A673 (cell line): ENCODE measurements at regions not wholly inside any gene's neighbourhood (a gene's known extent, or its start where the extent isn't known, plus 50 kb on each side); places are given as distances from the start of the nearest gene placed in this dataset.
A peak's percentile ranks its signal among the peaks of the same experiment; 100 is the strongest.

Experiments
- BruUV-seq: library from RNA; stranded (reverse); fragments of 400-500 nt; replicated peaks from 2 replicates; lab custom pipeline; 2021; lab: Mats Ljungman, UMichigan
- CTCF ChIA-PET: fragments of 300-600 bp; sonication (Branson Sonifier 250); formaldehyde crosslinking; loops from one replicate; lab custom pipeline; 2022; ENCODE audit warnings: antibody characterized with exemption; lab: Charles Lee
- POLR2A ChIA-PET: fragments of 300-600 bp; sonication (Branson Sonifier 250); formaldehyde crosslinking; loops from one replicate; lab custom pipeline; 2022; ENCODE audit warnings: antibody characterized with exemption; ENCODE audit not compliant: low non-redundant PET; lab: Charles Lee
- DNase-seq: peaks from one replicate; pipeline ENCODE4 v3.0.0-alpha.2; 2015; ENCODE audit warnings: low spot score
- H3K27ac ChIP-seq: fragments of 200-600 bp; sonication (generic); 2 replicates; pipeline ENCODE4 v1.5.1; 2016; ENCODE audit warnings: mixed run types, low read depth, mild to moderate bottlenecking, mixed read lengths, antibody characterized with exemption, low read length; ENCODE audit not compliant: poor library complexity, severe bottlenecking
- H3K27me3 ChIP-seq: fragments of 200-600 bp; sonication (generic); replicated peaks from 2 replicates; pipeline ENCODE4 v1.6.1; 2017; ENCODE audit warnings: mixed run types, low read depth, mild to moderate bottlenecking, mixed read lengths, antibody characterized with exemption, low read length; ENCODE audit not compliant: insufficient read depth, poor library complexity
- H3K36me3 ChIP-seq: fragments of 200-600 bp; sonication (generic); 2 replicates; pipeline ENCODE4 v1.6.1; 2016; ENCODE audit warnings: mixed run types, mild to moderate bottlenecking, mixed read lengths, antibody characterized with exemption, low read length; ENCODE audit not compliant: insufficient read depth, poor library complexity, severe bottlenecking
- H3K4me1 ChIP-seq: fragments of 200-600 bp; sonication (generic); 2 replicates; pipeline ENCODE4 v1.6.1; 2017; ENCODE audit warnings: mixed run types, mild to moderate bottlenecking, mixed read lengths, antibody characterized with exemption, low read length; ENCODE audit not compliant: insufficient read depth, poor library complexity, severe bottlenecking
- H3K4me3 ChIP-seq: fragments of 200-600 bp; sonication (generic); 2 replicates; pipeline ENCODE4 v1.5.1; 2016; ENCODE audit warnings: low read depth, mixed run types, mild to moderate bottlenecking, mixed read lengths, low read length; ENCODE audit not compliant: poor library complexity, severe bottlenecking
- H3K9me3 ChIP-seq: fragments of 200-600 bp; sonication (generic); 2 replicates; pipeline ENCODE4 v1.6.1; 2016; ENCODE audit warnings: mixed run types, low read depth, mild to moderate bottlenecking, mixed read lengths, antibody characterized with exemption, low read length; ENCODE audit not compliant: poor library complexity, severe bottlenecking
- CTCF ChIP-seq: fragments of 300-800, 200-600 bp; sonication (generic); conservative IDR thresholded peaks from 2 replicates; pipeline ENCODE4 v1.5.1; 2017; ENCODE audit warnings: low read depth, mild to moderate bottlenecking, antibody characterized with exemption, low read length, moderate library complexity, mixed read lengths
- EZH2 ChIP-seq: fragments of 200-600 bp; sonication (generic); IDR thresholded peaks from 2 replicates; pipeline ENCODE4 v1.6.1; 2017; ENCODE audit warnings: borderline replicate concordance, low read depth, mild to moderate bottlenecking, mixed read lengths, antibody characterized with exemption, low read length; ENCODE audit not compliant: poor library complexity, severe bottlenecking
- intact Hi-C: fragments of 100-400 bp; cut with micrococcal nuclease; formaldehyde crosslinking; loops from one replicate; pipeline ENCODE4 v1.10.0; 2022; ENCODE audit not compliant: unreplicated experiment

GRCh38 chr22:47388331-47388730 is 625.9 kb downstream of the TBC1D22A start:
- Histone ChIP-seq H3K4me3 (no peak overlapping the region), H3K9me3 (no peaks in the 10 kb centered on the region), H3K4me1 (no peaks in the 10 kb centered on the region), H3K27ac (no peak overlapping the region), H3K36me3 (no peaks in the 10 kb centered on the region), H3K27me3 (peaks cover 49% of the 10 kb centered on the region)
- BruUV-seq, result no TSS peak
- DNase-seq, result no peak
- TF ChIP-seq CTCF (no peak), EZH2 (no peak)
- intact Hi-C loops, result no loop called here
- ChIA-PET POLR2A (no interaction called here), CTCF (no interaction called here)

- Histone ChIP-seq H3K27me3 (peaks cover 61% of the 10 kb centered on the region), H3K36me3 (no peaks in the 10 kb centered on the region), H3K27ac (no peak overlapping the region), H3K4me1 (no peaks in the 10 kb centered on the region), H3K4me3 (no peak overlapping the region), H3K9me3 (no peaks in the 10 kb centered on the region)
- peak; percentile 14 for DNase-seq
- no TSS peak for BruUV-seq
- POLR2A ChIA-PET, result no interaction called here
- TF ChIP-seq EZH2, result no peak
- CTCF ChIA-PET, result no interaction called here
- intact Hi-C loops, result no loop called here
These were observed 624.5 kb downstream of the TBC1D22A start for GRCh38 chr22:47386812-47387510.

- Histone ChIP-seq H3K27me3 (peaks cover 65% of the 10 kb centered on the region), H3K9me3 (no peaks in the 10 kb centered on the region), H3K4me3 (no peak overlapping the region), H3K36me3 (no peaks in the 10 kb centered on the region), H3K4me1 (no peaks in the 10 kb centered on the region), H3K27ac (no peak overlapping the region)
- ChIA-PET CTCF (no interaction called here), POLR2A (no interaction called here)
- no peak for DNase-seq
- intact Hi-C loops, result no loop called here
- TF ChIP-seq EZH2 (no peak), CTCF (no peak)
- BruUV-seq, result no TSS peak
These were observed 622.5 kb downstream of the TBC1D22A start for GRCh38 chr22:47384977-47385376.
